ENCODE measurements at regions not wholly inside any gene's neighbourhood (a gene's known extent, or its start where the extent isn't known, plus 50 kb on each side); places are given as distances from the start of the nearest gene placed in this dataset.

GRCh38 chr2:236949089-236949905, 136.4 kb upstream of the COPS8 start:
- no peak for DNase-seq (ENCODE audit: low read depth in 2 of 2)

- no peak for DNase-seq (ENCODE audit: low read depth in 2 of 2)
Observed at GRCh38 chr2:236951830-236952475, 133.7 kb upstream of the COPS8 start.

GRCh38 chr2:236954641-236955040, 131.0 kb upstream of the COPS8 start:
- DNase-seq (ENCODE audit: low read depth in 2 of 2) = no peak

- DNase-seq (ENCODE audit: low read depth in 2 of 2) = no peak
Observed at GRCh38 chr2:236955521-236956030, 130.1 kb upstream of the COPS8 start.

DNA sequence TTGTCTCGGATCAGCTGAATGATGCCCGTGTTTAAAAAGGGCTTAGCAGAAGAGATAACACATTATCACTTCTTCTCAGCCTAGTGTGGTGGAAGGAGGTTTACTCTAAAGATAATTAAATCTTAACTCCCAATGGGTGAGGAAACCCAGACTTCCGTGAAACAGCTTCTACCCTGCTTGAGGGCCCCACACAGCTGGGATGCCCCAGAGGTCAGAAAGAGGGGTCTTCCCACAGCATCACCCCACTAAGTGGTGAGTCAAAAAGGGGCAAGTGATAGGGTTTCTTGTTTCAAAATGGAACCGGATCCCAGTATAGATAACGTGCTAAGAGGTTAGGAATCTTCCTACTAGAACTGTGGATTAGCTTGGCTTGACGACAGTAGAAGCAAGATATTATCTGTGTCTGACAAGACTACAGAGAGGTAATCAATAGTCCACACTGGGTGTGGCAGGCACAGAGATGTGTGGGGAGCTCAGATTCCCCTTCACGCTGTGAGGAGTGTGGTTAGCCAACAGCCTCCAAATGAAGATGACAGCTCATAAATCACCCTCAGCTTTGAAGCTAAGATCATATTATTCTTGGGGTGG, 129.6 kb upstream of the COPS8 start:
- peak in 1 of 2 donors; percentile 15 for DNase-seq (ENCODE audit: low read depth in 2 of 2)

DNA sequence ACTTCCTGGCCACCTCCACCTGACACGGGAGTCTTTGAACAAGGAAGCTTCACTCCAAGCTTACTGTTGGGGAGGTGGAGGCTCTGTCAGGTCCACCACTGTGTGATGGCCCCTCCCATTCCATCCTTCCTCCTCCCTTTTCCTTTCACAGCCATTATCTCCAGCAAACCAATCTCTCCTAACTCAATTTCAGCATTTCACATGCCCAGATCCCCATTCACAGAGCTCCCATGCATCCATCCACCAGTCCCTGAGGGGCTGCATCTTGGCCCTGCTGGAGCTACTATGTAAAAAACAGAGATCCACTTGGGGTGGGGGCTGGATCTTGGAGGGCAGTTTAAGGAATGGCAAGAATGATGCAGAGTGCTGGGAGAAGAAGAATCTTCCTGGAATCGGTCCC, 129.0 kb upstream of the COPS8 start:
- no peak for DNase-seq (ENCODE audit: low read depth in 2 of 2)

DNA sequence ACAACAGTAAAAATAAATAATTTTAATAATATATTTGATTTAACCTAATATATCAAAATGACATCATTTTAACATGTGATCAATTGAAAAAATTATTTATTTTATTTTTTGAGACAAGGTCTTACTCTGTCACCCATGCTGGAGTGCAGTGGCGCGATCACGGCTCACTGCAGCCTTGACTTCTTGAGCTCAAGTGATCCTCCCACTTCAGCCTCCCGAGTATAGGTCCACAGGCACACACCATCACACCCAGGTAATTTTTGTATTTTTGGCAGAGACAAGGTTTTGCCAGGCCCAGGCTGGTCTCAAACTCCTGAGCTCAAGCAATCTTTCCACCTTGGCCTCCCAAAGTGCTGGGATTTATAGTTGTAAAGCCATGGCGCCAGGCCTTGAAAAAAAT, 126.7 kb upstream of the COPS8 start:
- no peak for DNase-seq (ENCODE audit: low read depth in 2 of 2)

DNA sequence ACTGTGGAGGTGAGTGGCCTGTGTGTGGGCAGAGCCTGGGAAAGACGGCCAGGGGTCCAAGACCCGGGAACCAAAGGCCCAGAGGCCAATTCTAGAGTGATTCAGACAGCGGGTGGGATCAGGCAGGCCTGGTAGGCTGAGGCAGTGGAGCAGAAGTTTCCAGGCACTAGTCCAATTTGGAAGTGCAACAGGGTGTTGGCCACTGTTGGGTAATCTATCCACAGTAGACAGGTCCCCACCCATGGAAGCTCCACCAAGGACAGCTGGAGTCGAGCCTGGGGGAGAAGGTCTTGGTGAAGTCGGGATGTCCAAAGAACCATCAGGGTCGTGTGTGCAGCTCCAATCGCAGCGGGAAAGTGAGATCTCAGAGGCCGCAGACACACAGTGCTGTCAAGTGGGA, 125.8 kb upstream of the COPS8 start:
- no peak for DNase-seq (ENCODE audit: low read depth in 2 of 2)

DNA sequence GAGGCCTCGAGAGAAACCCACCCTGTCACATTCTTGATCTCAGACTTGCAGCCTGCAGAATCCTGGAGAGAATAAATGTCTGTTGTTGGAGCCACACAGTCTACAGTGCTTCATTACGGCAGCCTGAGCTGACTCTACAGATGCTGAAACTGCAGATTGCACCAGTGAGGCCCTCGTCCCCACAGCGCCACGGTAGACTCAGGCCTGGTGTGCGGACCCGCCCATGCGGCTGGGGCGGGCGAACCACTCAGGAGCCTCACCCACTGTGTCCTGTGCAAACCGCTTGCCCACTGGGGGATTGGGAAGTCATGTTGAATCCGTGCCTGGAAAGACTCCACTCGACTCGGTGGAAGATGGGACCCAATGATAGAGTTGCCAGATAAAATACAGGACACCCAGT, 125.2 kb upstream of the COPS8 start:
- no peak for DNase-seq (ENCODE audit: low read depth in 2 of 2)

DNA sequence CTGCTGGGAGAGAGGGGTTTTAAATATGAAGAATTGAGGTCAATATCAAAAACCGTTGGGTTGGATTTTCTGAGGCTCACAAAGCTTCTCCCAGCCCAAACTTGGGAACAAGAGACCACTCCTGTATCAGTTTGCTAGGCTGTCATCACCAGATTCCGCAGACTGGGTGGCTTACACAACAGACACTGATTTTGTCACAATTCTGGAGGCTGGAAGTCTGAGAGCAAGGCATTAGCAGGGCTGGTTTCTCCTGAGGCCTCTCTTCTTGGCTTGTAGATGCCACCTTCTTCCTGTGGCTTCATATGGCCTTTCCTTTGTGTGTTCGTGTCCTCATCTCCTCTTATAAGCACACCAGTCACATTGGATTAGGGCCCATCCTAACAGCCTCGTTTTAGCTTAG, 122.9 kb upstream of the COPS8 start:
- DNase-seq (ENCODE audit: low read depth in 2 of 2) = no peak

GRCh38 chr2:236963631-236964182, 122.0 kb upstream of the COPS8 start:
- no peak for DNase-seq (ENCODE audit: low read depth in 2 of 2)

GRCh38 chr2:236964291-236964690, 121.4 kb upstream of the COPS8 start:
- no peak for DNase-seq (ENCODE audit: low read depth in 2 of 2)

GRCh38 chr2:236965021-236965840, 120.5 kb upstream of the COPS8 start:
- no peak for DNase-seq (ENCODE audit: low read depth in 2 of 2)

DNA sequence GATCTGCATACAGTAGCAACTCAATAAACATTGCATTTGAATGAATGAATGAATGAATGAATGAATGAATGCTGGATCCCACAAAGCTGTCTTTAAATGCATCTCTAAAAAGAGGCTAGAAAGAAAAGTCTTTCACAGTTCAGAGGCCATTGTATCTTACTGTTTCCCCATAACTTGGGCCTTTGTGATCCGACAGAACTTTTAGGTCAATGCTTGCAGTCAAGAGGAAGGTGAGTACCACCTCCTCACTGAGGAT, 119.9 kb upstream of the COPS8 start:
- DNase-seq (ENCODE audit: low read depth in 2 of 2) = no peak

DNA sequence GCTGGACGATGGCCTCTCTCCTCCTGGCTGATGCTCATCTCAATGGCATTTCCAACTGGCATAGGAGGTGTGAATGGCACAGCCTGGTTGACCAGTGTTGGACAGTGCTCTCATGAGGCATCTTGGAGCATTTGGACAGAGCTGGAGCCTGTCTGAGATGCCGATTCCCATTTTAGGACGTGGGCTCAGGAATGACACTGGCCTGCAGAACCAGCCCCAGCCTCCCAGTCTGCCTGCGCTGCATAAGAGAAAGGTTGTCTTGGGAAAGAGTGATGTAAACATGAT, 118.2 kb upstream of the COPS8 start:
- no peak for DNase-seq (ENCODE audit: low read depth in 2 of 2)

- DNase-seq (ENCODE audit: low read depth in 2 of 2) = no peak
Observed at GRCh38 chr2:236968101-236968879, 117.4 kb upstream of the COPS8 start.

DNA sequence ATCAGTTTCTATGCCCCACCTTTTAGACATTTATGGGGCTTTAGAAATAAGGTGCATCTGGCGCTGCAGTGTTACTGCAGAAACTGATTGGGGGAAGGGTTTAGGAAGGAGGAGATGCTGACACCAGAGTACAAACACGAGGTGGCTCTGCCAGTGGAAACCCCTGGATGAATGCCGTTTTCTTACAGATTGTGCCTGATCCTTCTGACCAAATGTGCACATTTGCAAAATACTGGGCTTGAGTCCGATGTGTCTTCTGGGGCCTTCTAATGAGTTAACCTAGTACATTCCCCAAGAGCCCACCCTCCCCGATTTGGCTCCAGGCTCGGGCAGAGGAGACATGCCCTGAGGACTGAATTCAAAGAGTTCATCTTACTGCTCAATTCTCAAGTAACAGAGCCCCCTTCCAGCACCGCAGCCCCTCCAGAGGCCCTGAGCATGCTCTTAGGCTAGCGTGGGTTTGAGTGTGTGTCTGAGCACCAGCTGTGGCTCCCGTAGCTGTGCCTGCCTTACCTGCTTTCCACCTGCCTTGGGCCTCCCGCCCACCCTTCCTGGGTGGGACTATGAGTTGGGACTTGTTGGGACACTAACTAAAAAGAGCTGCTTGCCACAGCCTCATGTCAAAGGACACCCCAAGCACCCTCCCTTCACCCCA, 116.7 kb upstream of the COPS8 start:
- DNase-seq (ENCODE audit: low read depth in 2 of 2) = no peak

DNA sequence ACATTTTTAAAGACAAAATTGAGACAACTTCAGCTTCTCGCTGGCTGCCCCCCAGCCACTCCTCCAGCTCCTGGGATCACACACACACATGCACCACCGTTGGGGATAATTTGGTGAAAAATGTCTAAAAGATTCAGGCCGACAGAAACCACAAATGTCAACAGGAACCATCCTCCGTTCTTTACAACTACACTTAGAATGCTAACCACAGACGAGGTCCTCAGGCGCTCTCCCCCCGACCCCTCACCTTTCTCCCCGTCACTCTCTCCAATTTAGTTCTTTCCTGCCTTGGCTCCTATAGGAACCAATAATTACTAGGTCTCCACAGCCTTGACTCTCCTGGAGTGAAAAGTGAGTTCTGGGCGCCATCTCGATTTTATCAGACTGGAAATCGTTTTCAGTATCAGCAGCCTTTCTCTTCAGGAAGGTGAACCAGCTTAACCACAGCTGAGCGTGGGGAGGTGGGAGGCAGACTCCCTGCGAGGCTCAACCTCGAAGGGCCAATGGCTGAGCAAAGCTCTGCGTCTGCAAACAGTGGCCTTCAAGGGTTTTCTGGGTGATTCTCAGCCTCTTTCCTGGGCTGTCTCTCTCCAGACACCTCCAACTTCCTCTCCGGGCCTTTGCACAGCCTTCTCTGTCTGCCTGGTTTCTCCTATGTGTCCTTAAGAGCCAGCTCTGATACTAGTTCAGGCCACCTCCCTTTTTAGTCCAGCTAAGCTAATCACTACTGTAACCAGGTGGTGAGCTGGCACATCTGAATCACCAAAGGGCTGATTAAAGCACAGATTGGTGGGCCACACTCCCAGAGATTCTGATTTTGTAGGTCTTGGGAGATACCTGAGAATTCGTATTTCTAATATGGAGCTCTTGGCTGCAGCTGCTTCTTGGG, 115.7 kb upstream of the COPS8 start:
- no peak for DNase-seq (ENCODE audit: low read depth in 2 of 2)

GRCh38 chr2:236970656-236971010, 115.1 kb upstream of the COPS8 start:
- no peak for DNase-seq (ENCODE audit: low read depth in 2 of 2)

Data from stimulated activated CD8-positive, alpha-beta memory T cell treated with anti-CD3 and anti-CD28 coated beads, Interleukin-2, amount 100 ng/mL, for 48 hours (primary cell).